Prostate gland (tissue), 2 donors: ENCODE measurements at regions not wholly inside any gene's neighbourhood (a gene's known extent, or its start where the extent isn't known, plus 50 kb on each side); places are given as distances from the start of the nearest gene placed in this dataset.

Experiments used
- DNase-seq: peaks from one replicate; pipeline ENCODE4 v3.0.0-alpha.2; 2019; ENCODE audit warnings: low spot score
- H3K27ac ChIP-seq, 2 donors: fragments of 200-600 bp; sonication (generic); 2 replicates each; pipeline ENCODE4 v1.5.1; 2017 to 2019
- H3K27me3 ChIP-seq: fragments of 200-600 bp; sonication (generic); replicated peaks from 2 replicates; pipeline ENCODE4 v1.5.1; 2019; ENCODE audit not compliant: insufficient read depth
- H3K36me3 ChIP-seq, 2 donors: fragments of 200-600 bp; sonication (generic); 1 replicate in 1 of 2; 2 replicates in 1 of 2; pipeline versions ENCODE4 v1.5.1 to v1.8.1; 2017 to 2019
- H3K4me1 ChIP-seq: fragments of 200-600 bp; sonication (generic); replicated peaks from 2 replicates; pipeline ENCODE4 v1.5.1; 2019
- H3K4me3 ChIP-seq, 2 donors: fragments of 200-600 bp; sonication (generic); 2 replicates each; pipeline ENCODE4 v1.5.1; 2017 to 2019
- H3K9me3 ChIP-seq: fragments of 200-600 bp; sonication (generic); 2 replicates; pipeline ENCODE4 v1.5.1; 2017
- POLR2A ChIP-seq: fragments of 450-650 bp; IDR thresholded peaks from one replicate; pipeline ENCODE4 v1.6.1; 2016; ENCODE audit warnings: antibody characterized with exemption, mild to moderate bottlenecking
- POLR2AphosphoS5 ChIP-seq: sonication (generic); formaldehyde crosslinking; IDR thresholded peaks from one replicate; pipeline ENCODE4 v1.6.1; 2017; ENCODE audit warnings: antibody characterized with exemption
- WGBS: methylation state at CpG from one replicate; pipeline ENCODE4 v1.1.5; 2018; 5-methylcytosine and 5-hydroxymethylcytosine counted together
- intact Hi-C: fragments of 100-400 bp; cut with DNase I; formaldehyde crosslinking; loops from one replicate; pipeline ENCODE4 v1.14.2; 2022
- TF ChIP-seq, protein P1 (sequence below), 4 experiments: fragments of 200-600 bp in 2 of 4; fragments of 450-650 bp in 2 of 4; sonication (generic) in 2 of 4; IDR thresholded peaks; 1 replicate in 3 of 4; 2 replicates in 1 of 4; pipeline ENCODE4 v1.5.1; 2016 to 2019; ENCODE audit warnings: antibody characterized with exemption in 4 of 4, mild to moderate bottlenecking in 2 of 4, moderate library complexity in 2 of 4

DNA sequence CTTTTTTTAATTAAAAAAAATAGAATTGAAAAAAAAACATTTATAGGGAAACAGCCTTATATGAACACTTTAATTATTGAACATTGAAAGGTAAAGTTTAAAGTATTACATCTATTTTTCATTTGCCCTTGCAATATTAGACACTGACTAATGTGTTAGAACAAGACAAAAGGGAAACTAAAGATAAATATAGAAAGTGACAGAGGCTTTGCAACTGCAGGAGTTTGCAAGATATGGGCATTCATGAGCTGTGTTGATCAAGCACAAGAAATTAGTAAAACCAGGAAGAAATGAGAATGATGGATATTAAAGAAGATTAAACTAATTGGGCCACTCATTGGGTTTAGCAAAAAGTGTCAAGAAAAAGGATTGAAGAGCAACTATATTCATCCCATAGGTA lies 1097.7 kb upstream of the CELF4 start:
- intact Hi-C loops: no loop called here
- no peaks in the 10 kb centered on the region for H3K9me3 ChIP-seq
- H3K27ac ChIP-seq: no peak overlapping the region
- H3K4me1 ChIP-seq: no peaks in the 10 kb centered on the region
- no peak for DNase-seq
- H3K27me3 ChIP-seq: no peaks in the 10 kb centered on the region
- H3K4me3 ChIP-seq: no peak overlapping the region
- TF ChIP-seq, protein P1, sequence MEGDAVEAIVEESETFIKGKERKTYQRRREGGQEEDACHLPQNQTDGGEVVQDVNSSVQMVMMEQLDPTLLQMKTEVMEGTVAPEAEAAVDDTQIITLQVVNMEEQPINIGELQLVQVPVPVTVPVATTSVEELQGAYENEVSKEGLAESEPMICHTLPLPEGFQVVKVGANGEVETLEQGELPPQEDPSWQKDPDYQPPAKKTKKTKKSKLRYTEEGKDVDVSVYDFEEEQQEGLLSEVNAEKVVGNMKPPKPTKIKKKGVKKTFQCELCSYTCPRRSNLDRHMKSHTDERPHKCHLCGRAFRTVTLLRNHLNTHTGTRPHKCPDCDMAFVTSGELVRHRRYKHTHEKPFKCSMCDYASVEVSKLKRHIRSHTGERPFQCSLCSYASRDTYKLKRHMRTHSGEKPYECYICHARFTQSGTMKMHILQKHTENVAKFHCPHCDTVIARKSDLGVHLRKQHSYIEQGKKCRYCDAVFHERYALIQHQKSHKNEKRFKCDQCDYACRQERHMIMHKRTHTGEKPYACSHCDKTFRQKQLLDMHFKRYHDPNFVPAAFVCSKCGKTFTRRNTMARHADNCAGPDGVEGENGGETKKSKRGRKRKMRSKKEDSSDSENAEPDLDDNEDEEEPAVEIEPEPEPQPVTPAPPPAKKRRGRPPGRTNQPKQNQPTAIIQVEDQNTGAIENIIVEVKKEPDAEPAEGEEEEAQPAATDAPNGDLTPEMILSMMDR (IDR thresholded peaks at IDR 0.05): no peak
- TF ChIP-seq POLR2A (no peak), POLR2AphosphoS5 (no peak)
- H3K36me3 ChIP-seq: no peaks in the 10 kb centered on the region

DNA sequence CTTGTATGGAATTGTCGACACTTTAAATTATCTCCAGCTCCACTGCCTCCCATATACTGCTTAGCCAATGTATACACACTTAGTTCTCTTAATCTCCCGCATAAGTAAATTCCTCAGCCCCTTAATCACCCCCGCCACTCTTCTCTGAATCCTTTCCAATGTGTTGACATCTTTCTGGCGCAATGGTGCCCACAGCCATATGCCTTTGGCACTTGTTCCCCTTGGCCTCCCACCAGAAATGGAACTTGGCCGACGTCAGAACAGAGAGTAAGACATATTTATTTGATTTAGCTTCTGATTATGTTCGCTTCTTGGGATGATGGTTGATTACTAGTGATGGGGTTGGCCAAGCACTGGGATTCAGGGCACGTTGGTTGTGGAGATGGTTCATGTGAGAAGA lies 1089.3 kb upstream of the CELF4 start:
- DNase-seq: no peak
- Histone ChIP-seq H3K27ac (no peak overlapping the region), H3K36me3 (no peaks in the 10 kb centered on the region), H3K9me3 (no peaks in the 10 kb centered on the region), H3K4me1 (no peaks in the 10 kb centered on the region), H3K27me3 (no peaks in the 10 kb centered on the region), H3K4me3 (no peak overlapping the region)
- WGBS: 40% methylated on average over 8 of the region's 8 CpGs
- intact Hi-C loops: no loop called here
- TF ChIP-seq, protein P1 (IDR thresholded peaks at IDR 0.05): no peak
- TF ChIP-seq POLR2AphosphoS5 (no peak), POLR2A (no peak)

DNA sequence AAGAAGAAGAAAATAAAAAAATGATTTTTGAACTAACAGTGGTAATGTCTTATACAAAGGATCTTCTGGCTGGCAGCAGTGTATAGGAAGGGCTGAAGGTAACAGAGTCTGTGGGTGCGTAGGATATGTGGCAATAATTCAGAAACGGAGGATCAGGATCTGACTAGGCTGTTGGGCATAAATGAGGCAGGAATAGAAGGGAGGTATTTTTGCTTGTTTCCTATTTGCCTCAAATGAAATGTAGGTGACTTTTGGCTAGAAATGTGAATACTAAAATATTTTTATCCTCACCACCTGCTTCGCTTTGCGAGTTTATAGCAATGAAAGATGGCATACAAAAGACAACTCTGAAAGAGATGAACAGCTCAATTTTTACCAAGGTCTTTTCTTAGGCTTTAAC lies 1086.1 kb upstream of the CELF4 start:
- H3K9me3 ChIP-seq: no peaks in the 10 kb centered on the region
- H3K27ac ChIP-seq: no peak overlapping the region
- H3K4me1 ChIP-seq: no peaks in the 10 kb centered on the region
- 92% methylated on average over 4 of the region's 4 CpGs for WGBS
- no peak overlapping the region for H3K4me3 ChIP-seq
- no peaks in the 10 kb centered on the region for H3K27me3 ChIP-seq
- no peak for DNase-seq
- TF ChIP-seq POLR2A (no peak), POLR2AphosphoS5 (no peak)
- TF ChIP-seq, protein P1 (IDR thresholded peaks at IDR 0.05): no peak
- intact Hi-C loops: no loop called here
- no peaks in the 10 kb centered on the region for H3K36me3 ChIP-seq

DNA sequence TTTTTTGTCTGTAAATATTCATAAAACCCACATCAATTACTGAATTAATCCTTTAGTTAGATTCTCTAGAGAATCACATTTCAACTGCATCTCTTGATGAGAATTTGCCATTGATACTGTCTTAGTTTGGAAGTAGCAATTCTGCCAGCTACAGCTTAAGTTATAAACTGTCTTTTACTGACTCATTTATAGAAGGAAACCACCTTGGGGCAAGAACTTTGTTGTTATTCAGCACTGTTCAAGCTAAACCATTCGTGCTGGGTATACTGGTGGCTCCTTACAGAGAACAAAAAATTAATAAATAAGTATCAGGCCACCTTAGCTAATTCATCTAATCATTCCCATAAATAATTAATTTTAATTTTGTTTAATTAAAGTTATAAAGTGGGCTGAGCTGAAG lies 1082.6 kb upstream of the CELF4 start:
- no peak for DNase-seq
- Histone ChIP-seq H3K4me3 (no peak overlapping the region), H3K4me1 (no peaks in the 10 kb centered on the region), H3K9me3 (no peaks in the 10 kb centered on the region), H3K27ac (no peak overlapping the region), H3K36me3 (no peaks in the 10 kb centered on the region), H3K27me3 (no peaks in the 10 kb centered on the region)
- intact Hi-C loops: no loop called here
- TF ChIP-seq POLR2AphosphoS5 (no peak), POLR2A (no peak)
- TF ChIP-seq, protein P1 (IDR thresholded peaks at IDR 0.05): no peak
- 45% methylated on average over 1 of the region's 1 CpG for WGBS

DNA sequence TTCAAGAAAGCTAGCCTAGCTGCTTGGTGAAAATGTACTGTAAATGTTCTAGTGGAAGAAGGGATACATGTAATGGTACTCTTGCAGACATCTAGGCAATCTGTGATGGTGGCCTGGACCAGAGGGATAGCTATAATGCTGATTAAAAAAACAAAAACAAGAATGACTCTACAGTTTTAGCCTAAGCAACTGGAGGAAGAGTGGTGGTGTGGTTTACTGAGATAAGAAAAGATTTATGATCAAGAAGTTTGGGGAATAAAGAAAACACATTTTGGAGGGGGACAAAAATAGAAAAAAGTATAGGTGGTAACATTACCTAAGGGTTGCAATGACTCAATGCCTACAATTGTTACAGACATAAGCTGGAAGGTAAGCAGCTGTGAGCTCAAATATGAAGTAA lies 1080.7 kb upstream of the CELF4 start:
- TF ChIP-seq, protein P1 (IDR thresholded peaks at IDR 0.05): no peak
- TF ChIP-seq POLR2AphosphoS5: no peak
- TF ChIP-seq POLR2A: no peak
- H3K4me3 ChIP-seq: no peak overlapping the region

More for the DNA sequence above, 1080.7 kb upstream of the CELF4 start:
- Histone ChIP-seq H3K9me3 (no peaks in the 10 kb centered on the region), H3K27me3 (no peaks in the 10 kb centered on the region), H3K27ac (no peak overlapping the region), H3K4me1 (no peaks in the 10 kb centered on the region), H3K36me3 (no peaks in the 10 kb centered on the region)
- DNase-seq: no peak
- intact Hi-C loops: no loop called here
